Heart right ventricle (tissue), 16 donors: ENCODE measurements at regions not wholly inside any gene's neighbourhood (a gene's known extent, or its start where the extent isn't known, plus 50 kb on each side); places are given as distances from the start of the nearest gene placed in this dataset.
"Not testable (repeated sequence)": the region's sequence is repeated elsewhere in the genome, so short reads cannot be mapped to it uniquely, and the experiment has no call there.

Source experiments
- ATAC-seq, 8 donors: fragments of 200-7000 bp; cut with Tn5 transposase; one replicate each; pipeline ENCODE4 v1.9.1; 2020; ENCODE audit warnings: mild to moderate bottlenecking in 8 of 8, moderate library complexity in 8 of 8, moderate number of reproducible peaks in 1 of 8
- DNase-seq, 2 donors: peaks; one replicate each; pipeline ENCODE4 v3.0.0-alpha.2; 2020
- H3K27ac ChIP-seq, 10 donors: fragments of 200-600 bp; sonication (generic) in 2 of 10; one replicate each; pipeline versions ENCODE4 v1.5.0 to v1.8.0; 2020 to 2022; ENCODE audit warnings: mild to moderate bottlenecking in 3 of 10
- H3K27me3 ChIP-seq, 7 donors: fragments of 200-600 bp; one replicate each; pipeline ENCODE4 v1.8.0; 2021 to 2022; ENCODE audit warnings: mild to moderate bottlenecking in 2 of 7
- H3K36me3 ChIP-seq, 9 donors: fragments of 200-600 bp; sonication (generic) in 1 of 9; one replicate each; pipeline versions ENCODE4 v1.5.0 to v1.8.0; 2020 to 2022; ENCODE audit warnings: mild to moderate bottlenecking in 2 of 9
- H3K4me1 ChIP-seq, 9 donors: fragments of 200-600 bp; sonication (generic) in 1 of 9; one replicate each; pipeline versions ENCODE4 v1.5.0 to v1.8.0; 2020 to 2022; ENCODE audit warnings: mild to moderate bottlenecking in 4 of 9
- H3K4me3 ChIP-seq, 10 donors: fragments of 200-600 bp; sonication (generic) in 2 of 10; one replicate each; pipeline versions ENCODE4 v1.5.0 to v1.8.0; 2020 to 2022; ENCODE audit warnings: mild to moderate bottlenecking in 7 of 10, moderate library complexity in 2 of 10
- H3K9me3 ChIP-seq, 11 donors: fragments of 200-600 bp in 10 of 11; sonication (generic) in 2 of 11; one replicate each; pipeline versions ENCODE4 v1.5.0 to v1.8.0; 2013 to 2022; ENCODE audit warnings: mild to moderate bottlenecking in 2 of 11, control low read depth in 1 of 11, moderate library complexity in 1 of 11
- WGBS, 2 donors: extraction: QIAGEN DNeasy Blood & Tissue Kit; methylation state at CpG; one replicate each; pipeline ENCODE4 v1.1.7; 2013; ENCODE audit warnings: inconsistent platforms in 1 of 2; 5-methylcytosine and 5-hydroxymethylcytosine counted together
- intact Hi-C, 10 donors: fragments of 100-400 bp; cut with DNase I; formaldehyde crosslinking; loops; one replicate each; pipeline versions ENCODE4 v1.11.1 to v1.14.2; 2022
- TF ChIP-seq, protein P1 (sequence below), 9 donors: fragments of 200-600 bp; sonication (generic) in 2 of 9; IDR thresholded peaks; one replicate each; pipeline versions ENCODE4 v1.5.0 to v1.8.0; 2021 to 2022; ENCODE audit warnings: antibody characterized with exemption in 9 of 9, mild to moderate bottlenecking in 5 of 9, moderate library complexity in 1 of 9
- donor health status: Arrhythmogenic right ventricular cardiomyopathy.
- donor health status: ischemic (EF 13 %, LVEDD 7.1; RV severe dilation, severe dysfunction).
- donor health status: healthy with polysubstance abuse.
- donor health status: DM: no; HTN: yes; CAD: no.
- donor health status: DM: no; HTN: no; CAD: no.
- donor health status: ischemic (EF 25% LVEDD 6.9; RV normal size, moderate dysfunction).
- donor health status: ischemic (EF 25% LVEDD 5.7; RV mildly dilated, moderate dysfunction).
- donor health status: healthy.
- donor health status: DM: yes; HTN: yes; CAD: no.
- donor health status: Ischemic cardiomyopathy.
- donor health status: ischemic (EF 35%, LVEDD 5.7; RV mildly dilated, moderate dysfunction).
- donor health status: nonischemic (EF 11% LVEDD 7.7; RV severe dilation, severe dysfunction).
- donor health status: DM: yes; HTN: yes; CAD: no.
- donor health status: PGD.
- donor health status: ischemic (EF 29% LVEDD 5.4; RV normal size, mild dysfunction).
- donor health status: nonischemic (EF 23%, LVEDD 6.1; RV moderate dilation, normal function).

DNA sequence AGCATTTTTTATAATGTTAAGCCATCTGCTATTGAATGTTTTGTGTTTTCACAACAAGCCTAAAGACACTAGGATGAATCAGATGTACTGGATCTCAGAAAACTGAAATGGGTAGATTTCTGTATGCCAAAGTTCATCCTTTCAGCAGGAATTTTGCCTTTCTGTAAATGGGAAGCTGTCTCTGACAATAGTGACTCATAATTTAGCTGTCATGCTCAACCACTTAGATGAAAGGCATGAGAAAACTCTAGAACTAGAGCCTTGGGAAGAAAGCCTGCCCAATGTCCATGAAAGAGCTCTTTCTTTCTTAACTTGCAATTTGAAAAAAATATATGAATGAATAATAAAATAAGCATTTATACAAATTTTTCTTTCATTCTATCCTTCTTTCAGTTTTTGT is 616.0 kb upstream of the EDIL3 start:
- Histone ChIP-seq H3K36me3 (no peaks in the 10 kb centered on the region), H3K4me1 (no peaks in the 10 kb centered on the region), H3K27me3 (no peaks in the 10 kb centered on the region), H3K27ac (no peak overlapping the region), H3K4me3 (no peak overlapping the region), H3K9me3 (no peaks in the 10 kb centered on the region)
- DNase-seq: no peak
- no peak for ATAC-seq
- intact Hi-C loops: no loop called here
- TF ChIP-seq, protein P1, sequence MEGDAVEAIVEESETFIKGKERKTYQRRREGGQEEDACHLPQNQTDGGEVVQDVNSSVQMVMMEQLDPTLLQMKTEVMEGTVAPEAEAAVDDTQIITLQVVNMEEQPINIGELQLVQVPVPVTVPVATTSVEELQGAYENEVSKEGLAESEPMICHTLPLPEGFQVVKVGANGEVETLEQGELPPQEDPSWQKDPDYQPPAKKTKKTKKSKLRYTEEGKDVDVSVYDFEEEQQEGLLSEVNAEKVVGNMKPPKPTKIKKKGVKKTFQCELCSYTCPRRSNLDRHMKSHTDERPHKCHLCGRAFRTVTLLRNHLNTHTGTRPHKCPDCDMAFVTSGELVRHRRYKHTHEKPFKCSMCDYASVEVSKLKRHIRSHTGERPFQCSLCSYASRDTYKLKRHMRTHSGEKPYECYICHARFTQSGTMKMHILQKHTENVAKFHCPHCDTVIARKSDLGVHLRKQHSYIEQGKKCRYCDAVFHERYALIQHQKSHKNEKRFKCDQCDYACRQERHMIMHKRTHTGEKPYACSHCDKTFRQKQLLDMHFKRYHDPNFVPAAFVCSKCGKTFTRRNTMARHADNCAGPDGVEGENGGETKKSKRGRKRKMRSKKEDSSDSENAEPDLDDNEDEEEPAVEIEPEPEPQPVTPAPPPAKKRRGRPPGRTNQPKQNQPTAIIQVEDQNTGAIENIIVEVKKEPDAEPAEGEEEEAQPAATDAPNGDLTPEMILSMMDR (IDR thresholded peaks at IDR 0.05): no peak

DNA sequence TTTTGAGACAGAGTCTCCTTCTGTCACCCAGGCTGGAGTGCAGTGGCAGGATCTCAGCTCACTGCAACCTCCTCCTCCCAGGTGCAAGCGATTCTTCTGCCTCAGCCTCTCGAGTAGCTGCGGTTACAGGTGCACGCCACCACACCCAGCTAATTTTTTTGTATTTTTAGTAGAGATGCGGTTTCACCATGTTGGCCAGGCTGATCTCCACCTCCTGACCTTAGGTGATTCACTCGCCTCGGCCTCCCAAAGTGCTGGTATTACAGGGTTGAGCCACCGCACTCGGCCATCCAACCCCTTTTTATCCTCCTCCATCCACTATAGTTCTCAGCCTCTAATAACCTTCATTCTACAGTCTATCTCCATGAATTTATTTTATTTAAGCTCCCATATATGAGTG is 617.3 kb upstream of the EDIL3 start:
- H3K4me1 ChIP-seq, H3K36me3 ChIP-seq, H3K27me3 ChIP-seq, DNase-seq, ATAC-seq, intact Hi-C loops, H3K4me3 ChIP-seq, H3K27ac ChIP-seq, H3K9me3 ChIP-seq: not testable (repeated sequence)
- 86 to 95% methylated on average over 9 of the region's 9 CpGs for WGBS, 2 donors

DNA sequence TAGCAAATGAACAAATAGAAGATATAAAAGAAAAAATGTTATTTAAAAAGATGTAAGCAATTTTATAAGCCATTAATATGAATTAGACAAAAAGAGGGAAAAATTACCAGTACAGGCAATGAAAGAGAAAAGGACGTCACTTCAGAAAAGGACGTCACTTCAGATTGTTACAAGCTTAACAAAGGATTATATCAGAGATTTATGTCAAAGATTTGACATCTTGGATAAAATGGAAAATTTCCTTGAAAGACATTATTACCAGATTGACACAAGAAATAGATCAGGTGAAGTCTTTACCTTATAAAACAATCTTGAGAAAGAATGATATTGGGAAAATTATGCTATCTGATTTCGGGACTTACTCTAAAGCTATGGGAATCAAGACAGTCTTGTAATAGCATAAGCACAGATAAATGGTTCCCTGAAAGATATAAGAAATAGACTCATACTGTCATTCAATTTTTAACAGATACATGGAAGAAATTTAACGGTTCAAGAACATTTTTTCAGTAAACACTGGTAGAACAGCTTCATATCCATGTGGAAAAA is 625.4 kb upstream of the EDIL3 start:
- Histone ChIP-seq H3K4me1 (no peaks in the 10 kb centered on the region), H3K27me3 (no peaks in the 10 kb centered on the region), H3K36me3 (no peaks in the 10 kb centered on the region), H3K4me3 (no peak overlapping the region), H3K27ac (no peak overlapping the region), H3K9me3 (peaks cover 0 to 3% (median 0%) of the 10 kb centered on the region in 11 donors)
- WGBS, 2 donors: 84 to 91% methylated on average over 4 of the region's 4 CpGs
- no peak for ATAC-seq
- intact Hi-C loops: no loop called here
- TF ChIP-seq, protein P1 (IDR thresholded peaks at IDR 0.05): no peak
- DNase-seq: no peak

DNA sequence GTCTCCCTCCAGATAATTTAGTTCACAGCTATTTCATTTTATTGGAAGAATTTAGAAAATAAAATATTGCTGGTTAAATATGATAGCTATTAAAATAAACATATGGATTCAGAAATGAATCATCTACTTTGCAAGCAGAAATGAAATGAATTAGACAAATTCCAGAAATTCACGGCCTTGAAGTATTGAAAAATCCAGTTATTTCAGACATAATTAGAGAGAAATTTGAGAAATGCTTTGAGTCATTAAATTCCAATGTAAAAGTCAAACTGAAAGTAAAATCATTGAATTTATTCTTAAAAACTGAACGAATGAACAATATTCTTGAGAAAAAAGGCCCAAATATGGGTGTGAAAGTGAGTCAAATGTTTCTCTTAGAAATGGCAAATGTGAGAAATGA is 632.6 kb upstream of the EDIL3 start:
- H3K27me3 ChIP-seq: no peaks in the 10 kb centered on the region
- H3K27ac ChIP-seq: no peak overlapping the region
- no peaks in the 10 kb centered on the region for H3K4me1 ChIP-seq
- ATAC-seq (no peak), DNase-seq (no peak)
- H3K4me3 ChIP-seq: no peak overlapping the region
- H3K9me3 ChIP-seq: peaks cover 0 to 9% (median 0%) of the 10 kb centered on the region in 11 donors
- TF ChIP-seq, protein P1 (IDR thresholded peaks at IDR 0.05): no peak
- no peaks in the 10 kb centered on the region for H3K36me3 ChIP-seq
- 76% methylated on average over 2 of the region's 2 CpGs for WGBS, 2 donors
- intact Hi-C loops: no loop called here

DNA sequence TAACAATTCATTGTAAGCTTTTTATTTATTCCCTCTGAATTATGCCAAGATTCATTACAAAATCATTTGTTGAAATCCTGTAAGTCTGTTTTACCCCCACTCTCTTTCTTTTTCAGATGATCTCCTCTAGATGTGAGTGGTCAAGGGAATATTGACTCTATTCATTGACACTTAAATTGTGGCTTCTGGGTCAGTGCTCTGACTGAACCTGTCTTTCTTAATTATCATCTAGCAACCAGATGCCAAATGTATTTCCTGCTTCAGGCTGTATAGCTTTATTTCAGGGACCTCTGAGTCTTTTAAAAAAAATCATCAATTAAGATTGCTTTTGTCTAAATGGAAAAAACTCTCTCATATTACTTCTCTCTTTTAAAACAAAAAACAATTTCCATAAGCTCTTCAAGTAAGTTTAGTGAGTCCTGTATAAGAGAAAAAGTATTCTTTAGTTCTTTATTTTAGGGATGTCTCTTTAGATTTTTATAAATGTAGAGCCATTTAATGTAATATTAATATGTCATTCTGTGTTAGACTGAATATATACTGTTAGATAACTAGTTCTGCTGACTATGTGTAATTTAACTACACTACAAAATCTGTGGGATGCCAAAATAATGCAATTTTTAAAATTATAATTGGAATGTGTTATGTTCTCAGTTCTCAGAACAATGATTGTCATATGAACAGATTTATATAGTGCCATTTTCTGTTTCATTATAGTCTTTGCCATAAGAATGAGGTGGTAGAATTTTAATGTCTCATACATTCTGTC is 645.8 kb upstream of the EDIL3 start:
- DNase-seq (no peak), ATAC-seq (no peak)
- no peak overlapping the region for H3K27ac ChIP-seq
- H3K27me3 ChIP-seq: no peaks in the 10 kb centered on the region
- H3K4me1 ChIP-seq: no peaks in the 10 kb centered on the region
- H3K9me3 ChIP-seq: no peaks in the 10 kb centered on the region
- H3K4me3 ChIP-seq: no peak overlapping the region
- intact Hi-C loops: no loop called here
- TF ChIP-seq, protein P1 (IDR thresholded peaks at IDR 0.05): no peak
- H3K36me3 ChIP-seq: no peaks in the 10 kb centered on the region
